IMR-90 (cell line): ENCODE measurements at regions not wholly inside any gene's neighbourhood (a gene's known extent, or its start where the extent isn't known, plus 50 kb on each side); places are given as distances from the start of the nearest gene placed in this dataset.

Source experiments
- ATAC-seq: fragments of 200-7000 bp; cut with Tn5 transposase; 2 replicates; pipeline ENCODE4 v1.9.1; 2020; ENCODE audit warnings: low read depth, mild to moderate bottlenecking, moderate library complexity
- BruUV-seq: library from RNA; stranded (reverse); fragments of 400-500 nt; replicated peaks from 2 replicates; lab custom pipeline; 2021; lab: Mats Ljungman, UMichigan
- CTCF ChIA-PET: fragments of 300-600 bp; formaldehyde crosslinking; extraction: SDS; loops from one replicate; lab custom pipeline; 2021; ENCODE audit warnings: antibody characterized with exemption; lab: Yijun Ruan, JAX
- POLR2A ChIA-PET: fragments of 300-600 bp; sonication (Branson Sonifier 250); formaldehyde crosslinking; loops from one replicate; lab custom pipeline; 2022; ENCODE audit warnings: antibody characterized with exemption; ENCODE audit not compliant: unreplicated experiment; lab: Charles Lee
- DNase-seq: peaks from one replicate; pipeline ENCODE4 v3.0.0; 2013
- H2AFZ ChIP-seq: replicated peaks from 2 replicates; pipeline ENCODE3; 2013; ENCODE audit warnings: low read length, mild to moderate bottlenecking; ENCODE audit not compliant: poor library complexity
- H2AK5ac ChIP-seq: 2 replicates; pipeline ENCODE4 v1.6.1; 2013; ENCODE audit warnings: low read depth, low read length, inconsistent platforms
- H2AK9ac ChIP-seq: replicated peaks from 2 replicates; pipeline ENCODE3; 2013; ENCODE audit warnings: mild to moderate bottlenecking, low read depth, low read length, moderate library complexity; ENCODE audit not compliant: poor library complexity
- H2BK120ac ChIP-seq: 2 replicates; pipeline ENCODE4 v1.6.1; 2013; ENCODE audit warnings: low read depth, low read length, inconsistent platforms
- H2BK15ac ChIP-seq: 3 replicates; pipeline ENCODE4 v1.6.1; 2013; ENCODE audit warnings: low read depth, low read length, inconsistent platforms
- H2BK20ac ChIP-seq: 2 replicates; pipeline ENCODE4 v1.6.1; 2013; ENCODE audit warnings: low read depth, mild to moderate bottlenecking, inconsistent platforms, low read length, moderate library complexity
- H2BK5ac ChIP-seq: 2 replicates; pipeline ENCODE4 v1.6.1; 2013; ENCODE audit warnings: mild to moderate bottlenecking, low read depth, low read length, inconsistent platforms; ENCODE audit not compliant: poor library complexity, severe bottlenecking
- H3K14ac ChIP-seq: replicated peaks from 2 replicates; pipeline ENCODE4 v1.6.1; 2013; ENCODE audit warnings: low read depth, low read length, inconsistent platforms
- H3K18ac ChIP-seq: 2 replicates; pipeline ENCODE4 v1.6.1; 2013; ENCODE audit warnings: low read depth, low read length, control low read depth
- H3K23ac ChIP-seq: 2 replicates; pipeline ENCODE4 v1.6.1; 2013; ENCODE audit warnings: low read depth, low read length, inconsistent platforms
- H3K27ac ChIP-seq: 2 replicates; pipeline ENCODE4 v1.5.1; 2013; ENCODE audit warnings: mild to moderate bottlenecking, control low read depth, low read length; ENCODE audit not compliant: insufficient read depth
- H3K27me3 ChIP-seq: 2 replicates; pipeline ENCODE4 v1.6.1; 2013; ENCODE audit warnings: low read length; ENCODE audit not compliant: control insufficient read depth, insufficient read depth
- H3K36me3 ChIP-seq: 2 replicates; pipeline ENCODE4 v1.6.1; 2013; ENCODE audit warnings: low read length, mixed read lengths; ENCODE audit not compliant: control insufficient read depth, insufficient read depth
- H3K4ac ChIP-seq: 2 replicates; pipeline ENCODE4 v1.6.1; 2013; ENCODE audit warnings: low read depth, low read length, inconsistent platforms
- H3K4me1 ChIP-seq: 2 replicates; pipeline ENCODE4 v1.6.1; 2013; ENCODE audit warnings: low read length, mixed read lengths; ENCODE audit not compliant: control insufficient read depth, insufficient read depth
- H3K4me2 ChIP-seq: 2 replicates; pipeline ENCODE4 v1.6.1; 2013; ENCODE audit warnings: low read depth, mild to moderate bottlenecking, control low read depth, low read length, moderate library complexity
- H3K4me3 ChIP-seq: 2 replicates; pipeline ENCODE4 v1.5.1; 2013; ENCODE audit warnings: low read depth, mild to moderate bottlenecking, control low read depth, low read length, moderate library complexity; ENCODE audit not compliant: insufficient read depth
- H3K56ac ChIP-seq: 2 replicates; pipeline ENCODE4 v1.6.1; 2013; ENCODE audit warnings: low read length, inconsistent platforms; ENCODE audit not compliant: insufficient read depth; ENCODE audit errors: extremely low read depth
- H3K79me1 ChIP-seq, 2 experiments: 2 replicates each; pipeline ENCODE4 v1.6.1; 2013; ENCODE audit warnings: low read length in 2 of 2, inconsistent platforms in 1 of 2, low read depth in 1 of 2
- H3K9ac ChIP-seq: 2 replicates; pipeline ENCODE4 v1.6.1; 2013; ENCODE audit warnings: low read depth, low read length, control low read depth
- H3K9me1 ChIP-seq: 2 replicates; pipeline ENCODE4 v1.6.1; 2013; ENCODE audit warnings: low read length, inconsistent platforms; ENCODE audit not compliant: insufficient read depth
- H3K9me3 ChIP-seq: 2 replicates; pipeline ENCODE4 v1.6.1; 2013; ENCODE audit warnings: low read length; ENCODE audit not compliant: control insufficient read depth, insufficient read depth
- H4K20me1 ChIP-seq: 2 replicates; pipeline ENCODE4 v1.6.1; 2013; ENCODE audit warnings: low read length, inconsistent platforms; ENCODE audit not compliant: insufficient read depth
- H4K5ac ChIP-seq: 2 replicates; pipeline ENCODE4 v1.6.1; 2013; ENCODE audit warnings: mild to moderate bottlenecking, low read depth, low read length, control low read depth
- H4K8ac ChIP-seq, 2 experiments: 2 replicates each; pipeline ENCODE4 v1.6.1; 2013; ENCODE audit warnings: low read depth in 2 of 2, low read length in 2 of 2, control low read depth in 1 of 2, inconsistent platforms in 1 of 2
- H4K91ac ChIP-seq: 2 replicates; pipeline ENCODE4 v1.6.1; 2013; ENCODE audit warnings: low read depth, low read length, inconsistent platforms; ENCODE audit not compliant: insufficient read depth
- BHLHE40 ChIP-seq: fragments of 150-350 bp; IDR thresholded peaks from 2 replicates; pipeline ENCODE4 v1.6.1; 2016; ENCODE audit warnings: mild to moderate bottlenecking, low read depth, low read length
- CEBPB ChIP-seq: IDR thresholded peaks from 2 replicates; pipeline ENCODE4 v1.6.1; 2012; ENCODE audit warnings: low read depth, low read length, improper control_type of control experiment
- CHD1 ChIP-seq: IDR thresholded peaks from 2 replicates; pipeline ENCODE4 v1.6.1; 2012; ENCODE audit warnings: low read depth, low read length, improper control_type of control experiment
- CTCF ChIP-seq: conservative IDR thresholded peaks from 2 replicates; pipeline ENCODE4 v1.5.1; 2012; ENCODE audit warnings: mild to moderate bottlenecking, low read depth, low read length, improper control_type of control experiment
- ELK1 ChIP-seq: fragments of 150-350 bp; IDR thresholded peaks from 2 replicates; pipeline ENCODE4 v1.6.1; 2016; ENCODE audit warnings: low read depth, mild to moderate bottlenecking, low read length, moderate library complexity, borderline replicate concordance
- FOS ChIP-seq: fragments of 150-350 bp; IDR thresholded peaks from 2 replicates; pipeline ENCODE4 v1.6.1; 2016; ENCODE audit warnings: low read depth, low read length
- MAFK ChIP-seq: IDR thresholded peaks from 2 replicates; pipeline ENCODE4 v1.6.1; 2012; ENCODE audit warnings: low read depth, low read length, improper control_type of control experiment
- MAZ ChIP-seq: IDR thresholded peaks from 2 replicates; pipeline ENCODE4 v1.6.1; 2012; ENCODE audit warnings: low read depth, mild to moderate bottlenecking, low read length, improper control_type of control experiment, moderate library complexity, borderline replicate concordance
- MXI1 ChIP-seq: IDR thresholded peaks from 2 replicates; pipeline ENCODE4 v1.6.1; 2012; ENCODE audit warnings: low read depth, mild to moderate bottlenecking, low read length, moderate library complexity, borderline replicate concordance
- NFE2L2 ChIP-seq: fragments of 150-350 bp; IDR thresholded peaks from 2 replicates; pipeline ENCODE4 v1.6.1; 2016; ENCODE audit warnings: low read depth, mild to moderate bottlenecking, low read length
- POLR2A ChIP-seq: IDR thresholded peaks from 2 replicates; pipeline ENCODE4 v1.6.1; 2012; ENCODE audit warnings: mild to moderate bottlenecking, low read depth, low read length
- RAD21 ChIP-seq: IDR thresholded peaks from 2 replicates; pipeline ENCODE4 v1.6.1; 2012; ENCODE audit warnings: low read length, improper control_type of control experiment
- RCOR1 ChIP-seq: IDR thresholded peaks from 2 replicates; pipeline ENCODE4 v1.6.1; 2012; ENCODE audit warnings: mild to moderate bottlenecking, low read length, improper control_type of control experiment; ENCODE audit not compliant: insufficient replicate concordance
- RFX5 ChIP-seq: IDR thresholded peaks from 2 replicates; pipeline ENCODE4 v1.8.0; 2012; ENCODE audit warnings: low read depth, mild to moderate bottlenecking, low read length, moderate library complexity
- SMC3 ChIP-seq: fragments of 150-350 bp; IDR thresholded peaks from 2 replicates; pipeline ENCODE4 v1.6.1; 2016; ENCODE audit warnings: low read depth, mild to moderate bottlenecking, antibody characterized with exemption, low read length, moderate library complexity
- USF2 ChIP-seq: fragments of 150-350 bp; IDR thresholded peaks from 2 replicates; pipeline ENCODE4 v1.6.1; 2017; ENCODE audit warnings: mild to moderate bottlenecking, antibody characterized with exemption, low read length, low read depth
- WGBS, 2 experiments: methylation state at CpG; one replicate each; pipeline versions ENCODE4 v1.1.5 to v1.1.7; 2013; ENCODE audit warnings: missing lambda C conversion rate in 2 of 2; ENCODE audit not compliant: insufficient read length in 1 of 2; ENCODE audit errors: extremely low coverage in 2 of 2; 5-methylcytosine and 5-hydroxymethylcytosine counted together
- dilution Hi-C: fragments of 300-500 bp; cut with HindIII; formaldehyde crosslinking; loops from one replicate; pipeline ENCODE4 v1.14.3; 2018; ENCODE audit warnings: low sequenced_read_pairs; ENCODE audit not compliant: unreplicated experiment
- in situ Hi-C: fragments of 300-500 bp; cut with MboI; formaldehyde crosslinking; loops from 3 replicates; pipeline ENCODE4 v1.14.3; 2019; ENCODE audit warnings: low sequenced_read_pairs, inconsistent platforms, mixed read lengths
- intact Hi-C: fragments of 100-400 bp; cut with micrococcal nuclease; formaldehyde crosslinking; loops from 2 replicates; pipeline ENCODE4 v1.10.0; 2022

- 0% methylated on average over 1 of the region's 10 CpGs; no CpG with 5 or more reads in 1 of the 2 experiments for WGBS, 2 experiments
- intact Hi-C loops = no loop called here
- dilution Hi-C loops = no loop called here
These were observed 75.7 kb upstream of the TMEM132E start for GRCh38 chr17:34503528-34504195.

More at GRCh38 chr17:34503528-34504195, 75.7 kb upstream of the TMEM132E start:
- Histone ChIP-seq H2BK5ac (no peak overlapping the region), H2AFZ (no peak overlapping the region), H3K79me1 (no peaks in the 10 kb centered on the region), H3K4me2 (no peak overlapping the region), H3K18ac (no peak overlapping the region), H3K4ac (no peak overlapping the region), H3K9ac (no peak overlapping the region), H3K4me1 (no peaks in the 10 kb centered on the region), H4K8ac (no peak overlapping the region), H3K23ac (no peak overlapping the region), H2AK9ac (no peak overlapping the region), H4K5ac (no peak overlapping the region), H2AK5ac (no peak overlapping the region), H3K36me3 (no peaks in the 10 kb centered on the region), H2BK120ac (no peak overlapping the region), H3K9me3 (no peaks in the 10 kb centered on the region), H3K4me3 (no peak overlapping the region), H4K91ac (no peak overlapping the region), H3K14ac (no peak overlapping the region), H3K27me3 (no peaks in the 10 kb centered on the region), H3K27ac (no peak overlapping the region), H4K20me1 (no peaks in the 10 kb centered on the region), H2BK15ac (no peak overlapping the region), H2BK20ac (no peak overlapping the region), H3K9me1 (no peaks in the 10 kb centered on the region), H3K56ac (no peak overlapping the region)
- TF ChIP-seq USF2 = no peak
- TF ChIP-seq NFE2L2 = no peak
- TF ChIP-seq BHLHE40 = no peak
- TF ChIP-seq RCOR1 = no peak
- TF ChIP-seq CTCF = no peak
- TF ChIP-seq SMC3 = no peak
- no peak for TF ChIP-seq ELK1
- TF ChIP-seq MXI1 = no peak
- TF ChIP-seq POLR2A = no peak
- no peak for TF ChIP-seq RAD21
- no peak for TF ChIP-seq MAFK
- no peak for TF ChIP-seq MAZ
- TF ChIP-seq RFX5 = no peak
- no peak for TF ChIP-seq CHD1
- no peak for TF ChIP-seq FOS
- no peak for TF ChIP-seq CEBPB
- in situ Hi-C loops = no loop called here
- BruUV-seq = no TSS peak
- CTCF ChIA-PET = no interaction called here
- ATAC-seq (no peak), DNase-seq (no peak)
- POLR2A ChIA-PET = no interaction called here
